ENCODE measurements at regions not wholly inside any gene's neighbourhood (a gene's known extent, or its start where the extent isn't known, plus 50 kb on each side); places are given as distances from the start of the nearest gene placed in this dataset.

DNA sequence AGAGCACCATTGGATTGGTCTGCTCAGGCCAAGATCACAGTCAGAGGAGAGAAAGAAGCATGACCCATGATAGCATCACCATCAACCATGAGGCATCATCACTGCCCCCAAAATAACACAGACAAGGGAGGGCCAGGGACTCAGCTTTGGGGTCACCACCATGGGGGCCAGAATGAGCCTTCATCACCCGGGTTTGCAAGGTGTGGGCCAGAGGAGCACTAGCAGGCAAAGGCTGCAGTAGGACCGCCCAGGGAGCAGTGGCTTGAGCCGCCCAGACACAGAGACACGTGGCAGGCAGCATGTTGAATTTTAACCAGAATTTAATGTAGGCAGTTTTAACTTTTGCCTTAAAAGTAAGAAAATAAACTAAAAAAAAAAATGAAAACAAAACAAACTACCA lies 53.7 kb upstream of the TMPRSS2 start:
- no peak for DNase-seq

DNA sequence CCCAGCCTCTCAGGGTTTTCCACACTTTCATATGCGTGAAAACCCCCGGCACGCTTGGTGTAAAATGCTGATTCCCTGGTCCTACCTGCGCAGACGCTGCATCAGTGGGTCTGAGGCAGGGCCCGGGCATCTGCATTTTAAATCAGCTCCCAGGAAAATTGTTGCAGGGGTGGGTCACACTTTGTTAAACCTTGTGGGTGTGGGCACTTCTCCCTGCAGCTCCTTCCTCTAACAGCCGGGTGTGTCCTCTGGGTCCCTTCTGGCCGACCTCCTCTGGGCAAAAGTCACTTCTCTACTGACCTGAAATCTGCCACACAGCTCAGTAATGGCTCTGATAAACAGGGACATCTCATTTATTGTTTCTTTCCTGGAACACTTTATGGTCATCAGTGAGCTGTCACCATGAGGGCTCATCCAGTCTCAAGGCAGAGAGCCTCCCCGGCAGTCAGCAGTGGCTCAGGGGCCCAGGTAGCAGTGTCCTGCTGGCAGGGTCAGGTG lies 52.8 kb upstream of the TMPRSS2 start:
- no peak for DNase-seq

DNA sequence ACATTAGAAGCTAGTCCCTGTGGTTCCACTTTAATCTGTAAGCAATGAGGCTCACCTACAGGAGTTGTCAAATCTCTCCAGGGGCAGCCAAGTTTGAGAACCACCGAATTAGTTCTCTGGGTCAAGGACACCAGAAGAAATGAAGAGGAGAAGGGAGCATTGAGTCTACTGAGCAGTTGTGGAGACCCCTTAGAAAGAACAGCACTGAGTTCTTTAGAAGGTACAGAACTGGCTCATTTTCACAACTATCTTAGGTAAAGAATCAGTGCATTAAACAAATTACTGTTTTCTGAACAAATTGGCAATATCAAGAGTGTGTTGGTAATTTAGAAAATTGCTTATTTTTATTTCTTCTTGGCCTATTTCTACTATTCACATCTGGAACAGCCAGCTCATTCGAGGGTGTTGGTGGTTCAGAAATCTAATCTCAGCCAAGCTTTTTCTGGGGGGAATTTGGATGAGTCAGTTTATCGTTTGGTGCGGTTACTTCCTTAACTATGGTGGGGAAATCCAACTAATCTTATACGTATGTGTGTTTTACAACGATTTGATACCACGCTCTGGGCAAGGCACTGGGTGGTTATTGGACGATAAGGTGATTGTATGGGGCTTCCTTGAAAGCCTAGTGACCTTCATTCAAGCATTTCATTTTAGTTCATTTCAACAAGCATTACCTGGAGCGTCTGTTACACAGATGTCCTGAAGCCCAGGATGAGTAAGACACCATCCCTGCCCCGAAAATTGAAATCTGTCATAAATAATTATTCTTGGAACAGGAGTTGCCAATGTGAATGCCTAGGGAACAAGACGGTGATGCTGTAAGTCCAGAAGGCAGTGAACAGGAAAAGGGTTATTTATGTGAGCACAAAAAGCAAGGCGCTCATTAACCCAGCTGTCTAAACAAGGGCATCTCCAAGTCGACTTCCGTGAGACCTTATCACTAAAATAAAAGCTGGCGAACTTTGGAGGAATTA lies 52.0 kb upstream of the TMPRSS2 start:
- peak in 1 of 2 experiments; percentile 24 for DNase-seq

DNA sequence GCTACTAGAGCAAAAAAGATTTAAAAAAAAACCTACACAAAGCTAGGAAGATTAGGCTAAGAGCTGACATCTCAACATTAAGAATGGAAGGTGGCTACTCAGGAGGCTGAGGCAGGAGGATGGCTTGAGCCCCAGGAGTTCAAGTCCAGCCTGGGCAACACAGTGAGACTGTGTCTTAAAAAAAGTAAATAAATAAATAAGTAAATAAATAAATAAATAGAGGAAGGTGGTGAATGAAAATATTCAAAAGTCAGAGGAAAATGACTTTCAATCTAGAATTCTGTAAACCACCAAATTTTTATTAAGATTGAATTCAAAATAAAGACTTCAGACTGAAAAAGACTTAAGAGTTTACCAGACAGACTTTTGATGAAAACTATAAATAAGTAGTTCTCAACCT lies 50.9 kb upstream of the TMPRSS2 start:
- DNase-seq, result no peak

DNA sequence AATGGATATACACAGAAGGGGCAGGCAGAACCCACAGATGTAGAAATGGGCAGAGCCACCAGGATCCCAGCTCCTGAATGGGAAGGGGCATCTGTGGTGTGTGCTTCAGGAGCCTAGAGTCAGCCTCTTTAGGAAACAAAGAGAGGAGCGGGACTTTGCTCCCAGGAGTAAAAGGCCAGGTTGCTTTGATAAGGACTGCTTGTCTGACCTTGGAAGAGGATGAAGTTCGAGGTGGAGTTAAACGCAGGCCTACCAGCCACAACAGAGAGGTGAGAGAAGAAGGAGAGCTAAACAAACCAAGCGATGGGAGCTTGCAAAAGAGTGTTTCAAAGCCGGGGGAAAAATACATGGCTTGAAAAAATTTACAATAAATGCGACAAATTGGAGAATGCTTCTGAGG lies 49.9 kb upstream of the TMPRSS2 start:
- DNase-seq, result no peak
